HG03442 (cell line): ENCODE measurements at regions not wholly inside any gene's neighbourhood (a gene's known extent, or its start where the extent isn't known, plus 50 kb on each side); places are given as distances from the start of the nearest gene placed in this dataset.
A peak's percentile ranks its signal among the peaks of the same experiment; 100 is the strongest.
"Not testable (repeated sequence)": the region's sequence is repeated elsewhere in the genome, so short reads cannot be mapped to it uniquely, and the experiment has no call there.

Experiments
- ATAC-seq: cut with Tn5 transposase; IDR thresholded peaks from one replicate; pipeline ENCODE4 v1.9.1; 2021; ENCODE audit warnings: mild to moderate bottlenecking, moderate library complexity; ENCODE audit not compliant: unreplicated experiment

DNA sequence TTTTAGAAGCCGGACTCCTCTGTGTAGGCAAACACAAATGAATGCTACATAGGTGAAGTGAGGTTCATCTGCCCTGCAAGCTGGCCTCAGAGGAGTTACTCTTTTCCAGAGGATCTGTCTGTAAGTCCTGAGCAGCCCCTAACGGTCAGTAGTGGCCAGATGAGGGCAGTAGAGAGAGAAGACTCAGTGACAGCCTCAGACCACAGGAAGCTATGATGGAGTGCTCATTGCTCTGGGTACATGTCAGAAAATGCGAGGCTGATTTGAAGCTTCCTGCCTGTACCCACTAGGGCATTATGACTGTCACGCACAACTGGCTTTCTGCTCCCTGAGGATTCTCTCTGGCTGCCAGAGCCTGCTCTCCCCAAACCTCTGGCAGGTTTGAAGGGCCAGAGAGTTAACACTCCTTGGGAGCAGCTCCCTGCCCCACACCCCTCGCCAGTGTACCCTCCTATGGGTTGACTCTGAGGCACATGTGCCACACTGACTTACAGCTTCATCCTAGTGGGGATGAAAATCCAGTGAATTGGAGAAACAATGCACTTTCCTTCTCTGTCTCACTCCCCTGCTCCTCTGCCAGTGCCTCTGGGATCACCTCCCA, 141.5 kb downstream of the GABRG2 start:
- ATAC-seq, result peak; percentile 97

DNA sequence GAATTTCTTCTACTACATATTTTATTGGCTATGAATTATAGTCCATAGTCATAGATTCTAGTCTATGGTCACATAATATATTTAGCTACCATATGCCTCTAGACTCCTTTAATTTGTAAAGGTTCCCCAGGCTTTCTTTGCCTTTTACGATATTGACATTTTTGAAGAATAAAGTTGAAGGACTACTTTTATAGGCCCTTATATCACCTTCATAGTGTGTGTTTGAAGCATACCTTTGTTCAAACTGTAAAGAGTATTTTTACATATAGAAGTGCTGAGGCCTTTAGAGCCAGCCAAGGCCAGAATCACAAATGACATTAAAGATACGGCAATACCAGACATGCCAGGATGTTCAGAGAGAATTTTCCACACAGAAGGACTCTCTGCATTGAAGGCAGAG, 147.0 kb downstream of the GABRG2 start:
- no peak for ATAC-seq

DNA sequence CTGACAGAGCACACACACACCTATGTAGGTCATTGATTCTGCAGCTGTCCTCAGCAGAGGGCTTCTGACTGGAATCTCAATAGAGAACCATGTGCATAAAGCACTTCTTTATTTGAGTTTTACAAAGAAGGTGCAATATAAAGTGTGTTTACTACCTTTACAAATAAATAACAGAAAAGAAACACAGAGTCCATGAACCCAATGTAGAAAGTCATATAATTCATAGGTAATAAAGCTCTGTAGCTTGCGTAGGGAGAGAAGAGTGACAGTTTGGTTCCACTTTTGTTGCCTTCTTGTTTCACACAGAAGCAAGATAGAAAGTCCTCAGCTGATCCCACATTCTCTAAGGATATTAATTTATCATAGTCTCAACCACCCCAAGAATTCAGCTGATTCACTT, 149.5 kb downstream of the GABRG2 start:
- no peak for ATAC-seq

DNA sequence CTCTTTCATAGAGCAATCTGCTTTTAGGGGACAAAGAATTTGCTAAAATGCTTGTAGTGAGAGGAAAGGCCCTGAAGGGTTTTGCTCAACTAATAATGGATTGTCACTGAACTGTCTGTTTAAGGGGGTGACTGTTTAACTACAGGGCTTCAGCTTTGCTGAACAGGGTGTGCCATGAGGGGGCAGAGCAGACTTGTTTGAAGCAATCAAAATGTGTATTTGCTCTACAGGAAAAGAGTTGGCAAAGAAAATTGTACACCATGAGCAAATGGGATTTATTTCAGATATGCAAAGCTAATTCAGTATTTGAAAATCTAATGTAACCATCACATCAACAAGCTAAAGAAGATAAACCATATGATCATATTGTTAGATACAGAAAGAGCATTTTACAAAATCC, 154.3 kb downstream of the GABRG2 start:
- no peak for ATAC-seq

DNA sequence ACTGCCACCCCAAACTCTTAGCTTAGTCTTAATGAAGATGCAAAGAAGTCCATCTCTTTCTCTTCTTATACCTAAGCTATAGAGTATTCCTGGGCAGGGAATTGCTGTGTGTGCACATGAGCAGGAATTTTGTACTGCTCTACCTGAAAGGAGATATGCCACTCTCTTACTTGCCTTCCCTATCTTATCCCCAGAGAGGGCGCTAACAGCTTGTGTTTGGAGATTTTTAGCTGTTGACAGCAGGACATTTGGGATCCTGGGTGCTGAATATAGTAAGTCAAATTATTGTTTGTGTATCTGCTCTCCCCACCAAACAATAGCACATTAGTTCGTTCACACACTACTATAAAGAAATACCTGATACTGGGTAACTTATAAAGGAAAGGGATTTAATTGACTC, 159.5 kb downstream of the GABRG2 start:
- ATAC-seq, result no peak

DNA sequence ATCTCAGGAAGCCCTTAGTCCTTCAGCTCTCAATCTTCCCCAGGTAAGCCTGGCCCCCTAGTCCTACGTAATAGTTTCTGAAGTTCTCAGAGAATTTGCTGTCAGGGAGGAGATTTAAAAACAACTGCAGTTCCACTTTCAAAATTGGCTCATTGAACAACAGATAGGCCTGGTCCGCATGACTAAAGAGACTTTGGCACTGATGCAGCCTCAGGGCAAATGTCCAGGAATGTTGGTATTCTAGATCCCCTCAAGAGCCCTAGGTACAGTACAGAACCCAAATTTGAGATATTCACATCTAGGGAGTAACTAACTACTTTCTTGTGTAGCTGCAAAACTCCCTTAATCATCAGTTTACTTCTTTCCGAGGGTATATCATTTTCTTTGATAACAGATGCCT, 162.8 kb downstream of the GABRG2 start:
- ATAC-seq, result no peak

DNA sequence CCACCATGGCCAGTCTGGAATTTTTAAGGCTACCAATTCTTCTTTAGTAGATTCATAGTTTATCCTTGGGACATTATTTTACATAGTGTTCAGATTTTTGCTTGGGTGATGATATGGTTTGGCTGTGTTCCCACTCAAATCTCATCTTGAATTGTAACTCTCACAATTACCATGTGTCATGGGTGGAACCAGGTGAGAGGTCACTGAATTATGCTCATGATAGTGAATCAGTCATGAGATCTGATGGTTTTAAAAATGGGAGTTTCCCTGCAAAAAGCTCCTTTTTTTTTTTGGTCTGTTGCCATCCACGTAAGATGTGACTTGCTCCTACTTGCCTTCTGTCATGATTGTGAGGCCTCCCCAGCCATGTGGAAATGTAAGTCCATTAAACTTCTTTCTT, 163.9 kb downstream of the GABRG2 start:
- ATAC-seq, result no peak

DNA sequence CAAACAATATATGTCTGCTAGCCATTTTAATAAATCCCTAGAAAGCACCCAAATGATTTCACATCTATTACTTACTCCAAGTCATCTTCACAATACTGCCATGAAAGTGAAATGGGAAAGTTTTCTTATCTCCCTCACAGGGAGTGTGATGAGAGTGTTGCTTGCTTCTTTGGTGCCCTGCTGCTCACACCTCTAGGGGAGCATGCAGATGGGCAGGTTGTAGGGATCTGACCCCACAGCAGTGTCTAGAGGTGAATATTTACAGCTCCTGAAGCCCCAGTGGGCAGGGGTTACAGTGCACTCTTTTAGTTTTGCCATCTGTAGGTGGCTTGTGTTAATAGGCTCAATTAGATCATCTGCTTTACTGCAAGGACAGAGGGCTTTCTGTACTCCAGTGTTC, 173.2 kb downstream of the GABRG2 start:
- ATAC-seq, result no peak

DNA sequence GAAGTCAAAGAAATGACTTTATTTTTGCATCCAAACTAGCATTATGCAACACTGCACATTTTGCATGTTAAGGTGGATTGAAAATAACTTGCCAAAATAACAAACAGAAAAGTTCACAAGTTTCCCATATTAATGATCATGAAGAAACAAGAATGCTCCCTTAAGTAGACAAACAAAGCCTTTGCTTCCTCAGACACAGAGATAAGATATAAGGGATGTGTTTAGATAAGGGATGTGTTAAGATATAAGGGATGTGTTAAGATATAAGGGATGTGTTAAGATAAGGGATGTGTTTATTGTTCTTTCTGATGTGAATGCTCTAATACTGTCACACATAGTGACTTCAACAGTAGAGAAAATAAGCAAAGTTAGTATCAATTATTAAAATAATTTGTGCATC, 174.8 kb downstream of the GABRG2 start:
- ATAC-seq, result no peak

DNA sequence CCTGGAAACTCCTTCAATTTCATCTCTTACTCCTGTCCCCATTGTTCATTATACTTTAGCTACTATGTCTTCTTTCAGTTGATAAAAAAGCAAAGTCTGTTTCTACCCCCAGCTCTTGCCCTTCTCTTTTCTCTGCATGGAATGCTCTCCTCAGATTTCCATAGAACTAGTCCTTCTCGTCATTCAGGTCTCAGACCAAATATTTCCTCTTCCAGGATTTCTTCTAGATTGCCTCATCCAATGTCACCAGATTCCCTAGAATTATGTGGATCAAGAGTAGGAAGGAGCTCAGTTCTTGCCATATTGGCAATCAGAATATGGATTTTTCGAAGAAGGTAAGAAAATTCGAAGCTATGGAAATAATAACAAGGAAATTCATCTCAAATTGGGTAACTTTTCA, 176.1 kb downstream of the GABRG2 start:
- ATAC-seq, result no peak

DNA sequence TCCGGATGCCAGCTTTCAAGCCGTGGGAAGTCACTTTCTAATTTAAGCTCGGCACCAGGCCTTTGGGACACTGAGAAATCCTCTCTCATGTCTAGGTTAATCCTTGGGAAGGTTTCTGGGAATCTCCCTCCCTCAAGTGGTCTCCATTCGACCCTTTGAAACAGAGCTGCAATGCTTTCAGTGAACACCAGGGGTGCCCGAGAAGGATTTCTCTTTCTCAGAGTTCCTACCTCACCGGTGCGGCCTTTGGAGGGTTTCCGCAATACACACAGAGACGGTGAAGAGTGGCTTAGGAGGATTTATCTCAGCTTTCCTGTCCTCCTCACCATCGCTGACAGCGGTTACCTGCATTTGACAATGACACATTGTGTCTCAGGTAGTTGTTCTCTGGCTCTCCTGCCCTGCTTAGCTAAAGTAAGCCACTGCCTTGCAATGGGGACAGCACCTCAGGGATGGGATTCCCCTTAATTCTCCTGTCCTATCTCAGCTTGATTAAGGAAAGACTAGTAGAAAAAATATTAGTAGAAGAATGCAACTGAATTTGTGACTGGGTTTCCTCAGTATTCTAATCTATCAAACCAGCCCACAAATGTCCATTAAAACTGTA, 180.6 kb downstream of the GABRG2 start:
- ATAC-seq, result peak; percentile 61

DNA sequence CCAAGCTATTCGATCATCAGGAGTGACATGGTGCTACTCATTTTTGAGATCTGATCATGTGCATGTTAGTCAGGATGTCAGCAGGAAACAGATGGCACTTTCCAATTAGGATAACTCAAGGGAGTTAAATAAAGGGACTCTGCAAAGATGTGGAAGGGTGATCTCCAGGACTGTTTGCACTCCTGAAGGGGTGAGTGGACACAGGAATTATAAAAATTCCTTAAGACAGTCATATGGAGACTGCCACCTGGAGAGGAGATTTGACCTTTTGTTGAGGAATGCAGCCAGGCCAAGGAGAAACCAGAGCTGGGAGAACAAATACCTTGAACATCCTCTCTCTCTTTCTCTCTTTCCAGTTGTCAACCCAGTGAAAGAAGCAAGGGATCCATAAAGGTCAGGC, 189.1 kb downstream of the GABRG2 start:
- ATAC-seq, result no peak

DNA sequence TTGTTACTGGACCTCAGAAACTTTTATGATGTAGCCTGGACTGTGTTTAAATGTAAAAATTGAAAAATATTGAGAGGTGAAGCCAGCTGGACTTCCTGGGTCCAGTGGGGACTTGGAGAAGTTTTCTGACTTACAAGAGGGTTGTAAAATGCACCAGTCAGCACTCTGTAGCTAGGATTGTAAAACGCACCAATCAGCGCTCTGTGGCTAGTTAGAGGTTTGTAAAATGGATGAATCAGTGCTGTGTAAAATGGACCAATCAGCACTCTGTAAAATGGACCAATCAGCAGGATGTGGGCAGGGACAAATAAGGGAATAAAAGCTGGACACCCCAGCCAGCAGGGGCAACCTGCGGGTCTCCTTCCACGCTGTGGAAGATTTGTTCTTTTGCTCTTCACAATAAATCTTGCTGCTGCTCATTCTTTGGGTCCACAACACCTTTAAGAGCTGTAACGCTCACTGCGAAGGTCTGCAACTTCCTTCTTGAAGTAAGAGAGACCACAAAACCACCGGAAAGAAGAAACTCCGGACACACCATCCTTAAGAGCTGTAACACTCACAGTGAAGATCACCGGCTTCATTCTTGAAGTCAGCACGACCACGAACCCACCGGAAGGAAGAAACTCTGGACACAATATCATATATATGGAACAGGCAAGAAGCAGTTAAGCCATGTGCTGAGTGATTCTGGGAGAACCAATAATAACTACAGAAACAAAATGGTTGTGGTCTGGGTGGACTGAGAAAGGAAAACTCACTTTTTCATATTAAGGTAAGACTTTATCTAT, 201.3 kb downstream of the GABRG2 start:
- no peak for ATAC-seq

DNA sequence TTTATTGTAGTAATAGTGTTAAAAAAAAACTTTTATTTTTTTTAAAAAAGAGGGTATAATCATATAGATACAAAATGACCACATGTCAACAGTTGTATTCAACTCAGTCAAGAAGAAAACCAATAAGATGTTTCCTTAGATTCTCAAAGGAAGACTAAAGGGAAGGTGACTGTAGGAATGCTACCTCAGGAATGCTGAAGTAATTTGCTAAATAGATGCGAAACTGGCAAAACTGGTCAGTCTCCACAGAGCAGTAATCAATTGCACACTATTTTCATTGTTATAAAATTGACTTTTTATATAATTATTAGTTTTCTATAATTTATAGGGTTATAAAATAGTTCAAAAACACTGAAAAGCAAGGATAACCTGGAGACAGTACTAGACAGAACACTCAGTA, 204.8 kb downstream of the GABRG2 start:
- ATAC-seq, result no peak

DNA sequence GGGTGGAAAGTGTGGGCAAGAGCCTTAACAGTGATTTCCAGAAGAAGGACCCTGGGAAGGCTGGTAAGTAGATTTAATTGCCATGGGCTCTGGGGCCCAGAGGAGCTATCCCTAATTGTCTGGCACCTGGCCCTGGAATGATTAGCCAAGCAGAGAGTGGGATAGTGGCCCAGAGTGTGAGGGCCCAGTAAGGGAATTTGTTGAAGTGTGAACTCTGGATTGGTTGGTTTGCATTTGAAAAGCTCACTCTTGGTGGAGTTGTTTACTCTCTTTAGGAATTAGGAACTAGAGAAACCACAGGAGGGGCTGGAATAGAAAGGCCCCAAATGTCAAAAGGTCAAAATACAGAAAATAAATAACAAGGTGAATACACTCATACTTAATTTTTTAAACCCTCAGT, 207.1 kb downstream of the GABRG2 start:
- no peak for ATAC-seq

DNA sequence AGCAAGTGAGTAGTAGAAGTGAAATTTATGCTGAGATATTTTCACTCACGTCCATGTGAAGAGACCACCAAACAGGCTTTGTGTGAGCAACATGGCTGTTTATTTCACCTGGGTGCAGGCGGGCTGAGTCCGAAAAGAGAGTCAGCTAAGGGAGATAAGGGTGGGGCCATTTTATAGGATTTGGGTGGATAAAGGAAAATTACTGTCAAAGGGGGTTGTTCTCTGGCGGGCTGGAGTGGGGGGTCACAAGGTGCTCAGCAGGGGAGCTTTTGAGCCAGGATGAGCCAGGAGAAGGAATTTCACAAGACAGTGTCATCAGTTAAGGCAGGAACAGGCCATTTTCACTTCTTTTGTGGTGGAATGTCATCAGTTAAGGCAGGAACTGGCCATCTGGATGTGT, 207.8 kb downstream of the GABRG2 start:
- not testable (repeated sequence) for ATAC-seq

DNA sequence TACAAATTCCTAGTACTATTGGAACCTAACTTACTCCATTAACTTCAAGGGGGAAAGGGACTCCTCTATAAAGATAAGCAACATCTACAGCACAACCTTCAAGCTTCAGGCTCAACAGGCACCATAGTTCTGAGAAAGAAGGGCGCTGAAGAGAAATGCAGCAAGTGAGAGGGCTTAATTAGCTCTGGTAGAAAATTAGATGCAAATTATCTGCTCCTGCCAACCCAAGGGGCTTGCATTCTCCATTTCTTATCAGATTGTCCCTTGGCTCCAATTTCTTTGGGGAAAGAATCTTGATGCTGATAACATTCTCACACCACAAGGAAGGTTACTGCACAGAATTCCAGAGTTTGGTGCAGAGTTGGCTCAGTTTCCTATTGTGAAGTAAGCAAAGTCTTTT, 214.6 kb downstream of the GABRG2 start:
- no peak for ATAC-seq

DNA sequence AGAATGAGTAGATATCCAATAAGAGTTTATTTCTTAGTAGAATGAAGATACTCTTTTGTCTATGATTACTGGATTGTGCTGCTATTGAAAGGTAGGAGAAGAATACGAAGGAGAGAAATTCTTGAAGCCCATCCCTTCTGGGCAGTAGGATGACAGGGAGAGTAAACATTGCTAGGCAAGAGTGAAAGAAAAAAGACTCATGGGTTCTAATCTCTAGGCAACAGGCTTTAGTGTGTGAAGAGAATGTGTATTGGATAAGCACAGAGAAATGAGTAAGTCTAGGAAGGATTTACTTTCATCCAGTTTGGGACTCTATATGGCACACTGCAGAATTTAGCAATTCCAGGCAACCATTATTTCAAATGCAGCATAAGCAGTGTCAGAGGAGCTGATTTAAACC, 216.0 kb downstream of the GABRG2 start:
- ATAC-seq, result no peak

DNA sequence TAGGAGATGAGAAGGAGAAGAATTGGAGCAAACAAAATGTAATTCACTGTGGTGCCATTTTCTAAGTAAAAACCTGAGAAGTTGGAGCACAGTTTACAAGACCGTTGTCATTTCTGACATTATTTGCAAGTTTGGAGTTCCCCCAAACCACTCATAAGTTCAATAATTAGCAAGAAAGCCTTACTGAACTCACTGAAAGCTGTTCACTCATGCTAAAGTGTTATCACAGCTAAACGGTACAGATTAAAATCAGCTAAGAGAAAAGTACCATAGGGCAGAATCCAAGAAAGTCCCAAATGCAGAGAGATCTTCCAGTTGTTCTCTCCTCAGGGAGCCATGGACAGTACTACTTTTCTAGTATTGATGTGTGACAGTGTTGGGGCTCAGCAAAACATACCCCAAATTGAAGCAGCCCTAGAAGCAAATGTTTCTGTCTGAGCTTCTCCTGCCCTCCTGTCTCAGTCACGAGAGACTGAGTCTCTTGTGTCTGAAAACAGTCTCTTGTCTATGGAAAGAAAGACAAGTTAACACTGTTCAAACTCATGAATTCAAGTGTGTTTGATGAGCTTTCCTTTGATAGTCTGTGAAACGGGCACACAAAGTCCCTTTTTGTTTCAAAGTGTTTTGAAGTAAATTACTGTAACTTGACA, 221.2 kb downstream of the GABRG2 start:
- peak; percentile 69 for ATAC-seq

DNA sequence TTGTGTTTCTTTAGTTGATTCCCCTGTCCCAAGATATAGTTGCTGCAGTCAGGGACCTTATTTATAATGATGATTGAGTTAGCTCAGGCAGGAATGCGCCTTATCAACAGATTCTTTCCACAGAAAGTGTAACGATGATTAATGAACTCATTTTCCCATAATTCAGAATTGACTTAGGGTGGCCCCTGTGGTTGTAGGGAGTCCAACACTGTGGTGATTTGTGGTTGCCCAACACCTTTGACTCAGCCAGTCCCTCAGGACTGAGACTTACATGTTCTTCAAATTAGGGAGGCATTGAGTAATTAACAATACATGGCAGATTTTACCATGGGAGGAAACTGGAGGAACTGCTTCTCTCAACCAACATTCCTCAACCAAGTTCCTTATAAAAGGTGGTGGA, 221.9 kb downstream of the GABRG2 start:
- no peak for ATAC-seq

DNA sequence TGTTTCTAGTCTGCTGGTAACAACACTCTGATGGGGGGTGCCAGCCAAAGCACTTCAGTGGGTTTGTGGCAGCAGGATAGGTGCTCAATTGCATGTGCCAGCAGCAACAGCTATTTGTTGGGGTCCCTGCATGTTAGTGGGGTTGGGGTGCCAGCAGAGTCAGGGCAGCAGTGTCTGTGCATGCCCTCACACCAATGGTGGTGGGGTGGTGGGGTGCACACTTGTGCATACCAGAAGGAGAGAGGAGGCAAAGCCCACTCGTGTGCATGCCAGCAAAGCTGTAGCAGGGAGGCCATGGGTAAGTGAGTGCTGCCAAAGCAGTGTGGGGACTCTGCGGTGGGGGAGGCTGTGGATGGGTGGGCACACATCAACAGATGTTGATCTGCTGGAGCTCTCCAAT, 232.2 kb downstream of the GABRG2 start:
- no peak for ATAC-seq

DNA sequence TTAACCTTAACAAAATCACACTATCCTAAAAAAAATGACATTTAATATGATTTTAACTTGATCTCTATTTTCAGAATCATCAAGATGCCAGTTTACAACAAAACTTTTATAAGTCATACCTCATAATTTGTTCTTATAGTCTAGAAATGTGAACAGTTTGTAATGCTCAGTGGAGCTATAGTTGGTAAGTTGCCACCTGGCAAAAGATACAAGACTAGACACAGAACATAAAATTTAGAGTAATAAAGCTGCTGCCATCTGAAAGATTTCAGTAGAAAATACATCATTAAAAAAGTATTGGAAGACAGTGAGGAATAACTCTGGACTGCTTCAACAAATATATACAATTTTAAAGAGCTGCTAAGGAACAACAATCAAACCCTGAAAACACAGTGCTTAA, 233.8 kb downstream of the GABRG2 start:
- ATAC-seq, result no peak
